CD4-positive, alpha-beta T cell treated with Interleukin-21 for 1 hour (primary cell): ENCODE measurements at regions not wholly inside any gene's neighbourhood (a gene's known extent, or its start where the extent isn't known, plus 50 kb on each side); places are given as distances from the start of the nearest gene placed in this dataset.

ENCODE experiments used
- DNase-seq: peaks from one replicate; pipeline ENCODE4 v3.0.0-alpha.2; 2020

GRCh38 chr18:22080035-22080434, 89.4 kb upstream of the GATA6 start:
- DNase-seq = no peak

- DNase-seq = no peak
Observed at GRCh38 chr18:22082408-22082807, 87.0 kb upstream of the GATA6 start.

GRCh38 chr18:22084547-22084946, 84.8 kb upstream of the GATA6 start:
- DNase-seq = no peak

GRCh38 chr18:22086973-22087372, 82.4 kb upstream of the GATA6 start:
- DNase-seq = no peak

GRCh38 chr18:22088029-22088428, 81.4 kb upstream of the GATA6 start:
- DNase-seq = no peak

- DNase-seq = no peak
Observed at GRCh38 chr18:22088996-22089640, 80.3 kb upstream of the GATA6 start.

- DNase-seq = no peak
Observed at GRCh38 chr18:22091341-22091740, 78.0 kb upstream of the GATA6 start.

GRCh38 chr18:22093731-22094357, 75.5 kb upstream of the GATA6 start:
- no peak for DNase-seq

GRCh38 chr18:22094358-22094734, 75.0 kb upstream of the GATA6 start:
- no peak for DNase-seq

GRCh38 chr18:22098563-22098989, 70.8 kb upstream of the GATA6 start:
- no peak for DNase-seq

GRCh38 chr18:22099925-22100324, 69.5 kb upstream of the GATA6 start:
- no peak for DNase-seq

- DNase-seq = no peak
Observed at GRCh38 chr18:22101731-22102130, 67.7 kb upstream of the GATA6 start.

- no peak for DNase-seq
Observed at GRCh38 chr18:22102953-22103646, 66.3 kb upstream of the GATA6 start.

GRCh38 chr18:22103647-22104031, 65.8 kb upstream of the GATA6 start:
- no peak for DNase-seq

- DNase-seq = no peak
Observed at GRCh38 chr18:22106536-22107292, 62.7 kb upstream of the GATA6 start.

GRCh38 chr18:22108674-22109073, 60.7 kb upstream of the GATA6 start:
- no peak for DNase-seq

GRCh38 chr18:22109535-22109934, 59.9 kb upstream of the GATA6 start:
- no peak for DNase-seq

- no peak for DNase-seq
Observed at GRCh38 chr18:22110461-22110924, 58.9 kb upstream of the GATA6 start.

- DNase-seq = no peak
Observed at GRCh38 chr18:22112215-22112614, 57.2 kb upstream of the GATA6 start.

GRCh38 chr18:22113144-22113844, 56.1 kb upstream of the GATA6 start:
- DNase-seq = no peak

- no peak for DNase-seq
Observed at GRCh38 chr18:22114526-22115321, 54.7 kb upstream of the GATA6 start.

- DNase-seq = no peak
Observed at GRCh38 chr18:22115573-22115972, 53.8 kb upstream of the GATA6 start.
